PC-3 (cell line): ENCODE measurements at regions not wholly inside any gene's neighbourhood (a gene's known extent, or its start where the extent isn't known, plus 50 kb on each side); places are given as distances from the start of the nearest gene placed in this dataset.

Experiments used
- EZH2 ChIP-seq: fragments of 300-600 bp; sonication (generic); IDR thresholded peaks from one replicate; pipeline ENCODE4 v1.6.1; 2017; ENCODE audit warnings: antibody characterized with exemption, mild to moderate bottlenecking, low read length; ENCODE audit not compliant: unreplicated experiment
- EZH2phosphoT487 ChIP-seq: fragments of 300-600 bp; sonication (generic); IDR thresholded peaks from 2 replicates; pipeline ENCODE4 v1.6.1; 2018; ENCODE audit warnings: mild to moderate bottlenecking, antibody characterized with exemption, low read length, borderline replicate concordance
- TF ChIP-seq, protein P1 (sequence below): fragments of 300-600 bp; sonication (generic); conservative IDR thresholded peaks from 2 replicates; pipeline ENCODE4 v1.5.1; 2017; ENCODE audit warnings: antibody characterized with exemption, low read depth, mild to moderate bottlenecking, low read length

DNA sequence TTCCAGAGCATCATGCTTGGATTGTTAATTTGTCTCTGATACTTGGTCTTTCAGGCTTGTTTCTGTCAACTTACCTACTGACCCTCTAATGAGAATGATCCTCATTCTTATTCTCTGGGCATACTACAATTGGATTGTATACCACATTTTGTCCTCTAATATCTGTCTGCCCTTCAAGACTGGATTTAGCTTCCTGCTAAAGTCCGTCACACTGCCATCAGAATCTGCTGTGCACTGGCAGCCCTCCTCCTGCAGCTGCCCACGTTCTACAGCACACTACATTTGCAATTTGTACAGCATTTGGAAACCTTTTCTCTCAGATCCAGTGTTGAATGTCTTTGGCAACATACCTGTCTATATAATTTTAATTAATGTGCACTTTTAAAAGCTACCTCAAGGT is 183.1 kb downstream of the ZNF330 start:
- TF ChIP-seq, protein P1, sequence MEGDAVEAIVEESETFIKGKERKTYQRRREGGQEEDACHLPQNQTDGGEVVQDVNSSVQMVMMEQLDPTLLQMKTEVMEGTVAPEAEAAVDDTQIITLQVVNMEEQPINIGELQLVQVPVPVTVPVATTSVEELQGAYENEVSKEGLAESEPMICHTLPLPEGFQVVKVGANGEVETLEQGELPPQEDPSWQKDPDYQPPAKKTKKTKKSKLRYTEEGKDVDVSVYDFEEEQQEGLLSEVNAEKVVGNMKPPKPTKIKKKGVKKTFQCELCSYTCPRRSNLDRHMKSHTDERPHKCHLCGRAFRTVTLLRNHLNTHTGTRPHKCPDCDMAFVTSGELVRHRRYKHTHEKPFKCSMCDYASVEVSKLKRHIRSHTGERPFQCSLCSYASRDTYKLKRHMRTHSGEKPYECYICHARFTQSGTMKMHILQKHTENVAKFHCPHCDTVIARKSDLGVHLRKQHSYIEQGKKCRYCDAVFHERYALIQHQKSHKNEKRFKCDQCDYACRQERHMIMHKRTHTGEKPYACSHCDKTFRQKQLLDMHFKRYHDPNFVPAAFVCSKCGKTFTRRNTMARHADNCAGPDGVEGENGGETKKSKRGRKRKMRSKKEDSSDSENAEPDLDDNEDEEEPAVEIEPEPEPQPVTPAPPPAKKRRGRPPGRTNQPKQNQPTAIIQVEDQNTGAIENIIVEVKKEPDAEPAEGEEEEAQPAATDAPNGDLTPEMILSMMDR, result no peak
- TF ChIP-seq EZH2phosphoT487 (no peak), EZH2 (no peak)
